MM.1S (cell line): ENCODE measurements at regions not wholly inside any gene's neighbourhood (a gene's known extent, or its start where the extent isn't known, plus 50 kb on each side); places are given as distances from the start of the nearest gene placed in this dataset.

Source experiments
- DNase-seq: peaks from one replicate; pipeline ENCODE4 v3.0.0-alpha.2; 2015
- H2AFZ ChIP-seq: fragments of 300-600 bp; sonication (generic); 2 replicates; pipeline ENCODE4 v1.6.0; 2016; ENCODE audit warnings: antibody characterized with exemption, low read length
- H3F3A ChIP-seq: fragments of 300-600 bp; sonication (generic); 2 replicates; pipeline ENCODE4 v1.6.1; 2016; ENCODE audit warnings: mild to moderate bottlenecking, antibody characterized with exemption, low read length, moderate library complexity, mixed read lengths; ENCODE audit not compliant: insufficient read depth
- H3K27ac ChIP-seq: fragments of 300-600 bp; sonication (generic); 2 replicates; pipeline ENCODE4 v1.5.1; 2016; ENCODE audit warnings: mild to moderate bottlenecking, low read length
- H3K27me3 ChIP-seq: fragments of 300-600 bp; sonication (generic); replicated peaks from 2 replicates; pipeline ENCODE4 v1.6.0; 2016; ENCODE audit warnings: low read length; ENCODE audit not compliant: insufficient read depth
- H3K36me3 ChIP-seq: fragments of 300-600 bp; sonication (generic); replicated peaks from 2 replicates; pipeline ENCODE4 v1.6.1; 2016; ENCODE audit warnings: mild to moderate bottlenecking, low read length, mixed read lengths; ENCODE audit not compliant: insufficient read depth
- H3K4me1 ChIP-seq: fragments of 300-600 bp; sonication (generic); 2 replicates; pipeline ENCODE4 v1.6.1; 2016; ENCODE audit warnings: low read length, mixed read lengths
- H3K4me2 ChIP-seq: fragments of 300-600 bp; sonication (generic); 2 replicates; pipeline ENCODE4 v1.6.0; 2016; ENCODE audit warnings: low read depth, low read length
- H3K4me3 ChIP-seq: fragments of 300-600 bp; sonication (generic); 2 replicates; pipeline ENCODE4 v1.5.1; 2016; ENCODE audit warnings: low read length, mixed read lengths
- H3K79me2 ChIP-seq: fragments of 300-600 bp; sonication (generic); 2 replicates; pipeline ENCODE4 v1.6.1; 2016; ENCODE audit warnings: mixed run types, low read length, mixed read lengths
- H3K9ac ChIP-seq: fragments of 300-600 bp; sonication (generic); 2 replicates; pipeline ENCODE4 v1.6.1; 2016; ENCODE audit warnings: low read length, mixed read lengths
- H3K9me2 ChIP-seq: fragments of 300-600 bp; sonication (generic); replicated peaks from 2 replicates; pipeline ENCODE4 v1.6.1; 2016; ENCODE audit warnings: mild to moderate bottlenecking, low read length, mixed read lengths; ENCODE audit not compliant: insufficient read depth
- H3K9me3 ChIP-seq: fragments of 300-600 bp; sonication (generic); replicated peaks from 2 replicates; pipeline ENCODE4 v1.6.1; 2016; ENCODE audit warnings: mild to moderate bottlenecking, low read length, mixed read lengths; ENCODE audit not compliant: insufficient read depth
- H4K20me1 ChIP-seq: fragments of 300-600 bp; sonication (generic); 2 replicates; pipeline ENCODE4 v1.6.1; 2016; ENCODE audit warnings: mild to moderate bottlenecking, low read length, moderate library complexity, mixed read lengths; ENCODE audit not compliant: insufficient read depth
- CTCF ChIP-seq: fragments of 300-600 bp; sonication (generic); IDR thresholded peaks from 2 replicates; pipeline ENCODE4 v1.5.1; 2016; ENCODE audit warnings: antibody characterized with exemption, low read length, mixed read lengths
- EZH2 ChIP-seq: fragments of 300-600 bp; sonication (generic); optimal IDR thresholded peaks from 2 replicates; pipeline ENCODE3; 2017; ENCODE audit warnings: low read depth, mild to moderate bottlenecking, antibody characterized with exemption, low read length, mixed read lengths
- EZH2phosphoT487 ChIP-seq: fragments of 300-600 bp; sonication (generic); IDR thresholded peaks from 2 replicates; pipeline ENCODE4 v1.6.1; 2018; ENCODE audit warnings: antibody characterized with exemption, low read length

DNA sequence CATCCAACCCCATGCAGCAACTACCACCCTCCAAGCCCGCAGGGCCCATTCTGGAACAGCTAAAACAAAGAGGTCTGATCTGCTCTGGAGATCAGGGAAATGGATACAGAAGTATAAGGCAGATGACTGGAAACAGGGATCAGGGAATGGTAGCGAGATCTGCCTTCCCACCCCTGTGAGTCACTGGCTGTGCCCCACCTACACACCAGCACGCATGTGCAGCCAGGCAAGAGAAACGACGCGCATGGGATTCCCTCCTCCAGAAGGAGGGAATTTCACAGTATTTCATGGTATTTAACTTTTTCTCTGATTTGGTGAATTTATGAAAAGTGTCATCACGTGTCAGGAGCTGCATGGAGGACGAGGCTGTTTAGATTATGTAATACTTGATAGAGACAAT is 116.7 kb downstream of the ARRDC4 start:
- no peaks in the 10 kb centered on the region for H3K9me3 ChIP-seq
- H3K79me2 ChIP-seq: no peaks in the 10 kb centered on the region
- no peak overlapping the region for H3K4me3 ChIP-seq
- TF ChIP-seq EZH2 (no peak), EZH2phosphoT487 (no peak), CTCF (no peak)
- H3K9me2 ChIP-seq: no peaks in the 10 kb centered on the region
- H3K27ac ChIP-seq: no peak overlapping the region
- no peak overlapping the region for H3K4me2 ChIP-seq
- no peaks in the 10 kb centered on the region for H3K27me3 ChIP-seq
- H3K9ac ChIP-seq: no peak overlapping the region
- H2AFZ ChIP-seq: no peak overlapping the region
- no peaks in the 10 kb centered on the region for H3K36me3 ChIP-seq
- no peak for DNase-seq
- H4K20me1 ChIP-seq: no peaks in the 10 kb centered on the region
- no peaks in the 10 kb centered on the region for H3K4me1 ChIP-seq
- H3F3A ChIP-seq: no peaks in the 10 kb centered on the region

GRCh38 chr15:98080791-98081190 is 120.3 kb downstream of the ARRDC4 start:
- Histone ChIP-seq H3F3A (no peaks in the 10 kb centered on the region), H3K79me2 (no peaks in the 10 kb centered on the region), H3K9me2 (no peaks in the 10 kb centered on the region), H3K27ac (no peak overlapping the region), H3K9ac (no peak overlapping the region), H3K4me2 (no peak overlapping the region), H3K9me3 (no peaks in the 10 kb centered on the region), H4K20me1 (no peaks in the 10 kb centered on the region), H3K27me3 (no peaks in the 10 kb centered on the region), H3K4me1 (no peaks in the 10 kb centered on the region), H3K4me3 (no peak overlapping the region), H2AFZ (no peak overlapping the region), H3K36me3 (no peaks in the 10 kb centered on the region)
- DNase-seq: no peak
- TF ChIP-seq EZH2: no peak
- TF ChIP-seq EZH2phosphoT487: no peak
- no peak for TF ChIP-seq CTCF

DNA sequence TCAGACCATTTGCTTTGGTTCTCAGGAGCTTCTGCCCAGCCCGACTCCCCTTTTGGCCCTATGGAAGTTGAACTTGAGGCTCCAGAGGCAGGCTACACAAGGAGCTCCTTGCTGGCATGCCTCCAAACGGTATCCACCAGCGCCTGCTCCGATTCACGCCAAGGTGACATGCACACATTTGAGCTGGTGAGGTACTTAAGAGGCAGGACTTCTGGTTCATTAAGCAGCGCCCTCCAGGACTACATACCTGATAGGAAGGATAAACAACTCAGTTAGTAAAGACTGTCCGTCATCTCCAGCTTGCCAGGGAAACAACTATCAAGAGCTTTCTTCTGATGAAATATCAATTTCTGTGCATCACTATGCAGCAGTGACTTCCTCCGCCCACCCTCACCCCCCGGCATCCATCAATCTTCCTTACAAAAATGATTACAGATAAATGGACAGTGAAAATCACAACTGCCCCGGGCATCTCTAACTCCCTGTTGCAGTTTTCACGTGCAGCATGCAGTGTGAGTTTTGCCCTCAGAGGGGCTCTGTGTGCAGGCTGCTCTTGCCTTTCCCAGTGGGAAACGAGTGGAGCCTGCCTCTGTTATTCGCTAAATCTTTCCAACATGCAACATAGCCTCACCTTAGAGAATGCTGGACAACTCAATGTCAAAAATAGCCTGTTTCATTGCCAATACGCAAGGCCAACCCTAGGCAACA is 122.9 kb downstream of the ARRDC4 start:
- no peak overlapping the region for H3K9ac ChIP-seq
- H3K27ac ChIP-seq: no peak overlapping the region
- no peaks in the 10 kb centered on the region for H3K9me3 ChIP-seq
- no peak for DNase-seq
- no peaks in the 10 kb centered on the region for H3K79me2 ChIP-seq
- no peaks in the 10 kb centered on the region; the same call in 1 of the 2 replicates for H3K36me3 ChIP-seq
- H3K4me1 ChIP-seq: no peaks in the 10 kb centered on the region
- no peak for TF ChIP-seq EZH2phosphoT487
- TF ChIP-seq EZH2: no peak
- TF ChIP-seq CTCF: no peak
- no peaks in the 10 kb centered on the region for H3K9me2 ChIP-seq
- no peak overlapping the region for H3K4me2 ChIP-seq
- H4K20me1 ChIP-seq: no peaks in the 10 kb centered on the region
- H3K27me3 ChIP-seq: no peaks in the 10 kb centered on the region
- H3K4me3 ChIP-seq: no peak overlapping the region
- no peaks in the 10 kb centered on the region for H3F3A ChIP-seq
- no peak overlapping the region for H2AFZ ChIP-seq
